ENCODE measurements at regions not wholly inside any gene's neighbourhood (a gene's known extent, or its start where the extent isn't known, plus 50 kb on each side); places are given as distances from the start of the nearest gene placed in this dataset.
"Not testable (repeated sequence)": the region's sequence is repeated elsewhere in the genome, so short reads cannot be mapped to it uniquely, and the experiment has no call there.

DNA sequence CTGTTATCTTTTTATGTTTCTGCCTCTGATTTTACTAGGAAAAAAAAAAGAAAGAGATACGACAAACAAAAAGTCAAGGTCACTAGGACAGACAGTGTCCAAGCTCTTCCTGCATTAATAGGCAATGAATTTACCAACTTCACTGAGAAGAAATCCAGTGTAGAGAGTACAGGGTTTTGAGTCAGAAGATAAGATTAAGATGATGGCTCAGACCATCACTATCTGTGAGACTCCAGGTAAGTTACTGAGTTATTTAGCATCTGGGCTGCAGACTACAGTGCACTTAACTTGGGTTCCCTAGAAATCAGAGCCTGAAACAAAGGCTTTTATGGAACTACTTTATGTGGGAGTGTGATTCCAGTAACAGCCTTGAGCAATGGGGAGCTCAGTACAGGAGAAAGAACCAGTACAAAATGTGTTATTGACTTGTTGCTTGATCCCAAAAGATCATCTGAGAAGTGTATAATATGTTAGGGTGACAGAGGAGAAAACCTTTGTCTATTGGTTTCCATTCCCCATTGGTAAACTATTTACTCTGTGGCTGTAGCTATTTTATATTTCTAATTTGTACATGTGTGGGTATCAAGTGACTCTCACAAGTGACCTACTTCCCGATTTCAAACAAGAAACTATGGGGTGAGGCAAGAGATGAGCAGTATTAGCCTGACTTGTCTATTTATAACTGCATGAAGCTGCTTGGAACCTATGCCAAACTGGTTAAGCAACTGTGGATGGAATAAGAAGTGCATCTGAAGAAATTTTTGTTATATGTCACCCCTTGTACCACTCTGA, 395.8 kb downstream of the RAB38 start:
- Mint-ChIP-seq H3K36me3 (no peaks in the 10 kb centered on the region), H3K4me3 (no peak overlapping the region), H3K9me3 (peaks cover 3% of the 10 kb centered on the region), H3K27me3 (no peaks in the 10 kb centered on the region), H3K27ac (no peak overlapping the region), H3K4me1 (ENCODE audit: low read depth) (no peaks in the 10 kb centered on the region)
- no peak for DNase-seq
- ChIA-PET CTCF (no interaction called here), POLR2A (no interaction called here)
- intact Hi-C loops (cut with micrococcal nuclease) = no loop called here

DNA sequence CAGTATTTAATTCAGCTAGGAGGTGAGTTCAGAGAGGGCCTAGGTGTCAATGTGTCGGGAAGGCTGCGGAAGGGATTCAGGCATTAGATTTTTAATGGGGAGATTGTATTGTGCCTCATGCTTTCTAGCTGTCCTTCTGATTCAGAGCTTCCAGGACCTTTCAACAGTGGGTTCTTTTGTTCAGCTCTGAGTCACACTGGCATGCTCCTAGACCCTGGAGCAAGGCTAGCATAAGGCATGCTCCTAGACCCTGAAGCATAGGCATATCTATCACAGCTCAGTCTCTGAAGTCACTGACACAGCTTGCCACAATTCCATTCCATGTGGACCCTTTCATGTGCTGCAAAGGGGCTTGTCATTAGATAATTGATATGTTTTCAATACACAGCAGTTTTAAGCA, 396.9 kb downstream of the RAB38 start:
- no peaks in the 10 kb centered on the region for H3K9me3 Mint-ChIP-seq
- intact Hi-C loops (cut with micrococcal nuclease) = no loop called here
- CTCF ChIA-PET = no interaction called here

GRCh38 chr11:87775036-87775435, 400.2 kb downstream of the RAB38 start:
- DNase-seq = no peak
- Mint-ChIP-seq H3K4me1 (ENCODE audit: low read depth) (no peaks in the 10 kb centered on the region), H3K4me3 (no peak overlapping the region), H3K27ac (no peak overlapping the region), H3K36me3 (no peaks in the 10 kb centered on the region), H3K9me3 (no peaks in the 10 kb centered on the region), H3K27me3 (no peaks in the 10 kb centered on the region)
- intact Hi-C loops (cut with micrococcal nuclease) = no loop called here
- ChIA-PET POLR2A (no interaction called here), CTCF (no interaction called here)

More for the DNA sequence above, 396.9 kb downstream of the RAB38 start:
- DNase-seq = no peak
- Mint-ChIP-seq H3K4me1 (ENCODE audit: low read depth) (no peaks in the 10 kb centered on the region), H3K27me3 (no peaks in the 10 kb centered on the region), H3K4me3 (no peak overlapping the region), H3K27ac (no peak overlapping the region), H3K36me3 (no peaks in the 10 kb centered on the region)
- POLR2A ChIA-PET = no interaction called here

GRCh38 chr11:87769661-87770060, 405.6 kb downstream of the RAB38 start:
- intact Hi-C loops (cut with micrococcal nuclease) = no loop called here
- Mint-ChIP-seq H3K4me3 (no peak overlapping the region), H3K9me3 (no peaks in the 10 kb centered on the region), H3K27ac (no peak overlapping the region), H3K4me1 (ENCODE audit: low read depth) (no peaks in the 10 kb centered on the region), H3K27me3 (no peaks in the 10 kb centered on the region), H3K36me3 (no peaks in the 10 kb centered on the region)
- ChIA-PET CTCF (no interaction called here), POLR2A (no interaction called here)
- no peak for DNase-seq

DNA sequence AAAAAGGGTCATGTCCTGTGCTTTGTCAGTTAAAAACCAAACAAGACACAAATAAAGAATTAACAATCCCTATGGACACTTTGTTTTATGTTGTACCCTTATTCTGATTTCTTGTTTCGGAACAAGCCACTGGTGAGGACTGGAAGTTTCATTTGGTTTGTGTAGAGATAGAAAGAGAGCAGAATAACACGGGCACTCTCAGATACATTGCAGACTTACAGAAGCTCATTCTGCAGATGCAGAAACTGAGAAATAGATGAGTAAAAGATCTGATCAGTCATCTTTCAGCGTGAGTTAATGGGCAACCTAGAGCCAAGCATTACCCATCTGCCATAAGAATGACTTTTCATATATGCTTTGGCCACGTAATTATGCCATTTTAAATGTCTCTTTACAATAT, 407.6 kb downstream of the RAB38 start:
- no peak for DNase-seq
- Mint-ChIP-seq H3K36me3 (no peaks in the 10 kb centered on the region), H3K9me3 (no peaks in the 10 kb centered on the region), H3K4me3 (no peak overlapping the region), H3K27ac (no peak overlapping the region), H3K4me1 (ENCODE audit: low read depth) (no peaks in the 10 kb centered on the region), H3K27me3 (no peaks in the 10 kb centered on the region)
- ChIA-PET POLR2A (no interaction called here), CTCF (no interaction called here)
- intact Hi-C loops (cut with micrococcal nuclease) = no loop called here

DNA sequence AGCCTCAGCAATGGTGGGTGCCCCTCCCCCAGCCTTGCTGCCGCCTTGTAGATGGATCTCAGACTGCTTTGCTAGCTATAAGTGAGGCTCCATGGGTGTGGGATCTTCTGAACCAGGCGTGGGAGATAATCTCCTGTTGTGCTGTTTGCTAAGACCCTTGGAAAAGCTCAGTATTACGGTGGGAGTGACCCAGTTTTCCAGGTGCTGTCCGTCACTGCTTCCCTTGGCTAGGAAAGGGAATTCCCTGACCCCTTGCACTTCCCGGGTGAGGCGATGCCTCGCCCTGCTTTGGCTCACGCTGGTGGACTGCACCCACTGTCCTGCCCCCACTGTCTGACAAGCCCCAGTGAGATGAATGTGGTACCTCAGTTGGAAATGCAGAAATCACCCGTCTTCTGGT, 411.2 kb downstream of the RAB38 start:
- DNase-seq; intact Hi-C loops (cut with micrococcal nuclease); H3K4me3 Mint-ChIP-seq; CTCF ChIA-PET; H3K27me3 Mint-ChIP-seq; POLR2A ChIA-PET; H3K4me1 Mint-ChIP-seq (ENCODE audit: low read depth); H3K36me3 Mint-ChIP-seq; H3K27ac Mint-ChIP-seq; H3K9me3 Mint-ChIP-seq: not testable (repeated sequence)

GRCh38 chr11:87754685-87755084, 420.6 kb downstream of the RAB38 start:
- Mint-ChIP-seq H3K4me1 (ENCODE audit: low read depth) (no peaks in the 10 kb centered on the region), H3K9me3 (peaks cover 3% of the 10 kb centered on the region), H3K4me3 (no peak overlapping the region), H3K27ac (no peak overlapping the region), H3K27me3 (no peaks in the 10 kb centered on the region), H3K36me3 (no peaks in the 10 kb centered on the region)
- ChIA-PET CTCF (no interaction called here), POLR2A (no interaction called here)
- no peak for DNase-seq
- intact Hi-C loops (cut with micrococcal nuclease) = no loop called here

GRCh38 chr11:87753143-87753542, 422.1 kb downstream of the RAB38 start:
- Mint-ChIP-seq H3K27ac (no peak overlapping the region), H3K4me1 (ENCODE audit: low read depth) (no peaks in the 10 kb centered on the region), H3K36me3 (no peaks in the 10 kb centered on the region), H3K9me3 (no peaks in the 10 kb centered on the region), H3K27me3 (no peaks in the 10 kb centered on the region), H3K4me3 (no peak overlapping the region)
- no peak for DNase-seq
- CTCF ChIA-PET = no interaction called here
- POLR2A ChIA-PET = no interaction called here
- intact Hi-C loops (cut with micrococcal nuclease) = no loop called here

DNA sequence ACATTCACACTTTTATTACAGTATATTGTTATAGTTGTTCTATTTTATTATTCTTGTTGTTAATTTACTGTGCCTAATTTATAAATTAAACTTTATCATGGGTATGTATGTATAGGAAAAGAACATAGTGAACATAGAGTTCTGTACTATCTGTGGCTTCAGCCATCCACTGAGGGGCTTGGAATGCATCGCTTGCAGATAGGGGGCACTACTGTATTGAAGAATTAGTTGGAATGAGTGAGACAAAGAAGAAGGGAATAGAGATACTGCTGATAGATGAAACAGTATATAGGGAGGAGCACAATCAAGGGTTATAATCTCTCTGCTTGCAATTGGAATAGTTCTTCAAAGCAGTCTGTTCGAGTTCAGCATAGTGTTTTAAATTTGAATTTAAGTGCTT, 432.2 kb downstream of the RAB38 start:
- Mint-ChIP-seq H3K27me3 (no peaks in the 10 kb centered on the region), H3K4me1 (ENCODE audit: low read depth) (no peaks in the 10 kb centered on the region), H3K9me3 (no peaks in the 10 kb centered on the region), H3K36me3 (no peaks in the 10 kb centered on the region), H3K4me3 (no peak overlapping the region), H3K27ac (no peak overlapping the region)
- CTCF ChIA-PET = no interaction called here
- POLR2A ChIA-PET = no interaction called here
- no peak for DNase-seq
- intact Hi-C loops (cut with micrococcal nuclease) = no loop called here

- ChIA-PET POLR2A (no interaction called here), CTCF (no interaction called here)
- no peak overlapping the region for H3K4me3 Mint-ChIP-seq
- intact Hi-C loops (cut with micrococcal nuclease) = no loop called here
- no peaks in the 10 kb centered on the region for H3K36me3 Mint-ChIP-seq
- no peaks in the 10 kb centered on the region for H3K4me1 Mint-ChIP-seq (ENCODE audit: low read depth)
- H3K9me3 Mint-ChIP-seq = no peaks in the 10 kb centered on the region
- H3K27ac Mint-ChIP-seq = no peak overlapping the region
- H3K27me3 Mint-ChIP-seq = no peaks in the 10 kb centered on the region
- DNase-seq = no peak
Measured at GRCh38 chr11:87740968-87741367, 434.3 kb downstream of the RAB38 start.

GRCh38 chr11:87740451-87740850, 434.8 kb downstream of the RAB38 start:
- DNase-seq = no peak
- H3K9me3 Mint-ChIP-seq = no peaks in the 10 kb centered on the region
- H3K36me3 Mint-ChIP-seq = no peaks in the 10 kb centered on the region
- no peak overlapping the region for H3K4me3 Mint-ChIP-seq
- ChIA-PET POLR2A (no interaction called here), CTCF (no interaction called here)
- H3K27me3 Mint-ChIP-seq = no peaks in the 10 kb centered on the region
- intact Hi-C loops (cut with micrococcal nuclease) = no loop called here
- no peak overlapping the region for H3K27ac Mint-ChIP-seq
- no peaks in the 10 kb centered on the region for H3K4me1 Mint-ChIP-seq (ENCODE audit: low read depth)

DNA sequence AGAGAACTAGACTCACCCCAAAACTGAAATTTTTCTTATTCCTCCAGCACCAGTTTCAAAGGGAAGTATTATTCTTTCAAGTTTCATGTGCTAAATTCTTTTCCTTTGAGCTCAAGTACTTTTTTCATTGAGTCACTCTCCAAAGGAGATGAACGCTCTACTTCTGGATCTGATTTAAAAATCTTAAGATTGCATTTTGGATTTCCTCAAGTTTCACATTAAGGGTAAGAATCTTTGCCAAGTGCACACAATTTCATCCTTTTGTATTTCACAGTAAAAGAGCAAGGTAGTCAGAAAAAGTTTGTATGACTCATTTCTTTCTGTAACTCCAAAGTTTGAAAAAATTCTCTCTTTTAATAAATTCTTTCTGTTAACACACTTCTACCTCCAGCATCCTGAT, 435.5 kb downstream of the RAB38 start:
- Mint-ChIP-seq H3K27me3 (no peaks in the 10 kb centered on the region), H3K36me3 (no peaks in the 10 kb centered on the region), H3K4me1 (ENCODE audit: low read depth) (no peaks in the 10 kb centered on the region), H3K9me3 (no peaks in the 10 kb centered on the region), H3K4me3 (no peak overlapping the region), H3K27ac (no peak overlapping the region)
- ChIA-PET CTCF (no interaction called here), POLR2A (no interaction called here)
- no peak for DNase-seq
- intact Hi-C loops (cut with micrococcal nuclease) = no loop called here

DNA sequence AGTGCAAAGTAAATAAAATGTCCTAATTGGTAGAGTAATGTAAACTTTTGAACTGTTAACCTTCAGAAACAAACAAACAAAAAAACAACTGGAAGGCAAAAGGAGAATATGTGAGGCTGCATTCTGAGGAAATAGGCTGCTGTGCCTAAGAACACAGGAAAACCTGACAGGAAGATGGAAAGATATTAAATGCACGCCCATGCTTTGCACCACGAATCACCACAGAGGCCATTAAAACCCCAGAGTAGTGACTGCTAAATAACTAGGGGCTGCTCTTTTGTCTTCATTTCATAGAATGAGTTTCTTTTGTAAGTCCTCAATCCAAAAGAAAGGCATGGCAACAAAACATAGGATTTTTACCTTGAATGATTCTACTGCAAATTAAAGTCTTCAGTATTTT, 436.0 kb downstream of the RAB38 start:
- Mint-ChIP-seq H3K27ac (no peak overlapping the region), H3K36me3 (no peaks in the 10 kb centered on the region), H3K9me3 (no peaks in the 10 kb centered on the region)

More for the DNA sequence above, 436.0 kb downstream of the RAB38 start:
- no peaks in the 10 kb centered on the region for H3K4me1 Mint-ChIP-seq (ENCODE audit: low read depth)
- no peaks in the 10 kb centered on the region for H3K27me3 Mint-ChIP-seq
- CTCF ChIA-PET = no interaction called here
- POLR2A ChIA-PET = no interaction called here
- intact Hi-C loops (cut with micrococcal nuclease) = no loop called here
- no peak for DNase-seq
- H3K4me3 Mint-ChIP-seq = no peak overlapping the region
